HG02938 (cell line): ENCODE measurements at regions not wholly inside any gene's neighbourhood (a gene's known extent, or its start where the extent isn't known, plus 50 kb on each side); places are given as distances from the start of the nearest gene placed in this dataset.
"Not testable (repeated sequence)": the region's sequence is repeated elsewhere in the genome, so short reads cannot be mapped to it uniquely, and the experiment has no call there.

Source experiments
- ATAC-seq: cut with Tn5 transposase; IDR thresholded peaks from one replicate; pipeline ENCODE4 v1.9.1; 2021; ENCODE audit warnings: mild to moderate bottlenecking, moderate library complexity; ENCODE audit not compliant: unreplicated experiment

DNA sequence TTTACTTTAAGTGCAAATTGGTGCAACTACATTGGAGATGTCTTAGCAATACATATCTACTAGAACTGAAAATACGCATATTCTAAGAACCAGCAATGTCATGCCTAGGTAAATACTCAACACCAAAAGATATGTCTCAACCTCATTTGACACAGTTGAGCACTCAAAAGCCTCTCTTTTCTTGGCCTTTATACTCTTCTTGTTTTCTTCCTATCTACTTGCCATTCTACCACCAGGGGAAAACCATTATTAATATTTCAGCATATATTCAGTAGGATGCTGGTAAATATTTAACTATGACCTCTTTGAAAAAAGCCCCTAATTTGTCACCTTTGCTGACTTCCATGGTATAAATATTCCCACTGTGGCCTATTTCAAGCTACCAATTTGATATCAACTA is 443.8 kb downstream of the LRRC70 start:
- no peak for ATAC-seq

DNA sequence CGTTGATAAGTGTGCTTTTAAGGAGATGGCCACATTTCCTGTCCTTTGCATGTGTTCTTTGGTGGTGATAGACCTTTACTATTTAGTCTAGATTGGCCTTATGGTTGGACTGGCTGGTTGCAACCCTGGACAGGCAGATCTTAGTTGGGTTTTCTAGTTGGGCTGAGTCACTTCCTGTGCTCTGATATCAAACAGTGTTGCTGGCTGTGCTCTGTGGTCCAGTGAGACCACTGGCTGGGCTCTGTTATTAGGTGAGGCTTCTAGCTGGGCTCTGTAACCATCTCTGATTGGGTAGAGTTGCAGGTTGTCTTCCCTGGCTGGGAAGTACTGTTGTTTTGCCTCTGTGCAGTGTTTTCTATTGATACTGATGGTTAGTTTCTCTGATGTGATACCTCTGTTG is 432.5 kb downstream of the LRRC70 start:
- ATAC-seq, result no peak

- ATAC-seq, result no peak
These were observed 429.6 kb downstream of the LRRC70 start for GRCh38 chr5:63008195-63008594.

- not testable (repeated sequence) for ATAC-seq
These were observed 416.2 kb downstream of the LRRC70 start for GRCh38 chr5:62994842-62995241.

DNA sequence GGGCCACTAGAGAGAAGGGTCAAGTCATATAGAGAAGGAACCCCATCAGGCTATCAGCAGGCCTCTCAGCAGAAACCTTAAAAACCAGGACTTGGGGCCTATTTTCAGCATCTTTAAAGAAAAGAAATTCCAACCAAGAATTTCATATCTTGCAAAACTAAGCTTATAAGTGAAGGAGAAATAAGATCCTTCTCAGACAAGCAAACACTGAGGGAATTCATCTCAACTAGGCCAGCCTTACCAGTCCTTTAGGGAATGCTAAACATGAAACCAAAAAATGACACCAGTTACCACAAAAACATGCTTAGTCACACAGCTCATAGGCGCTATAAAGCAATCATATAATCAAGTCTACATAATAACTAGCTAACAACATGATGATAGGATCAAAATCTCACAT is 407.1 kb downstream of the LRRC70 start:
- no peak for ATAC-seq

DNA sequence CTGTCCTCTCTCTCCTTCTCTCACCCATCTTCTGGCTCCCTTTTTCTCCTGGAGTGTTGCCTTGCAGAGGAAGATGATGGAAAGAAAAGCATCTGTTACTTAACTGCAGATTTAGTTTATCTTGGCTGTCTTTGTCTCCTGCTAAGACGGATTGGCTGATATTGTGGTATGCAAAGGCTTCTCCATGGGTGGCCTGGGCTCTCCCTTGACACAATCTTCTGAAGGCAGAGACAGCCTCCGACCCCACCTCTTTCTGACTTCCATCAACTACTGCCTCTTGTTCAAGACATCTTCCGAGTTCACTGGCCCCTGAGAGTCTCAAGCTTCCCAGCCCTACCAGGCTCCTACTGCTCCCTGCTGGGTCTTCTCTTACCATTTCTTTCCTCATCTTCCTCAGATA is 403.7 kb downstream of the LRRC70 start:
- ATAC-seq, result no peak

DNA sequence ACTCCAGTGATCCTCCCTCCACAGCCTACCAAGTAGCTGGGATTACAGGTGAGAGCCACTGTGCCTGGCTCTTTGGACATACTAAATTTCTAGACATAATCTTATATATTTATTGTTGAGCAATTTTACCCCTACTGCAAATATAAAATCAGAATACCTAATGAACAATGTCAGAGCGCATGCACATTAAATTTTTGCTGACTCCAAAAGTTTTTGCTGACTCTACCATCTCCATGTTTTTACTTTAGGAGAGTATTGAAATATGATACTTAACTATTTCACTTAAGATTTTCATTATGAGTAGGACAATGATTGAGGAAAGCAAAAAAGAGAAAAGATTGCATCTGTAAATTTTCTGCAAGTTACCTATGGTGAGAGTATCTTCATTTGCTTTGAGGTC is 402.3 kb downstream of the LRRC70 start:
- no peak for ATAC-seq

DNA sequence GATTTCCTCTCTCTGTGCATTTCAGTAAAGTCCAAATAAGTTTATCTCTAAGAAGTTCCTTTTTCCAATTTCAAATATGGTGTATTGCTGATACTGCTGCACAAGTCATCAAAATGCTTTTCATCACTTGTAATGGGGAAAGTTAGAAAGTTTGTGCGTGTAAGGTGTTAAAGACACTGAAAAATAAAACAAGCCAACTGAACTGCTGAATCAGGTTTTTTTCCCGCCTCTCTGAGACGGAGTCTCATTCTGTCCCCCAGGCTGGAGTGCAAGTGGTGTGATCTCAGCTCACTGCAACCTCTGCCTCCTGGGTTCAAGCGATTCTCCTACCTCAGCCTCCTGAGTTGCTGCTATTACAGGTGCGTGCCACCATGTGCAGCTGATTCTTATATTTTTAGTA is 400.9 kb downstream of the LRRC70 start:
- ATAC-seq, result no peak

- no peak for ATAC-seq
These were observed 399.0 kb downstream of the LRRC70 start for GRCh38 chr5:62977661-62978060.

- ATAC-seq, result no peak
These were observed 396.0 kb downstream of the LRRC70 start for GRCh38 chr5:62974623-62975022.

DNA sequence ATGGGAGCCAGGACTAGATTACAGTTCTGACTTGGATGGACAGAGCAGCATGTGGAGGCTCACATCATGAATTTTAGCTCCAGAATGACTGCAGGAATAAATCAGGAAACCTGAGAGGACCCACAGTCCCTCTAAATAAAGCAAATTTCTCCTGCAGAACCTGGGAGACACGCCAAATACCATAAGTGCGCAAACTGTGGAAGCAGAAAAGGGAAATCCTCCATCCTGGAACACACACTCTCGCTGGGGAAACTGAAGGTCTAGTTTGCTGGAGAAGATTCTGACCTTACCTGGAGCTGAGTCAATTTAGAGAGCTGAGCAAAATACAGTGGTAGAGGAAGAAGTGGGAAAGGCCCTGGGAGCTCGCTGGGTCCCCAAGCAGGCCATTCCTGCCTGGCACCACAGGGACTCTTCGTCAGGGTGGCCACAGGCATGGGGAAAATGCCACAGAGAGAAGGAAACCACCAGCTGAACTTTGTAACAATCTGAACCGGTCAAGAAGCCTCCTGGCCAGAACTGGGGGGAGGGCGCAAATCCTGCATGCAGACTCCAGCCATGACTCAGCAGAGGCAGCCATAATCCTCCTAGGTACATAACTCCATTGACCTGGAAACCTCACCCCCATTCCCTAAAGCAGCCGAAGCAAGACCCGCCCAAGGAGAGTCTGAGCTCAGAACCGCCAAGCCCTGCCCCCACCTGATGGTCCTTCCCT is 390.9 kb downstream of the LRRC70 start:
- no peak for ATAC-seq

- no peak for ATAC-seq
These were observed 385.8 kb downstream of the LRRC70 start for GRCh38 chr5:62964428-62964827.

GRCh38 chr5:62960781-62961180 is 382.2 kb downstream of the LRRC70 start:
- ATAC-seq, result no peak

GRCh38 chr5:62956597-62956996 is 378.0 kb downstream of the LRRC70 start:
- no peak for ATAC-seq

- no peak for ATAC-seq
These were observed 376.0 kb downstream of the LRRC70 start for GRCh38 chr5:62954578-62954977.

GRCh38 chr5:62948301-62948700 is 369.7 kb downstream of the LRRC70 start:
- no peak for ATAC-seq

DNA sequence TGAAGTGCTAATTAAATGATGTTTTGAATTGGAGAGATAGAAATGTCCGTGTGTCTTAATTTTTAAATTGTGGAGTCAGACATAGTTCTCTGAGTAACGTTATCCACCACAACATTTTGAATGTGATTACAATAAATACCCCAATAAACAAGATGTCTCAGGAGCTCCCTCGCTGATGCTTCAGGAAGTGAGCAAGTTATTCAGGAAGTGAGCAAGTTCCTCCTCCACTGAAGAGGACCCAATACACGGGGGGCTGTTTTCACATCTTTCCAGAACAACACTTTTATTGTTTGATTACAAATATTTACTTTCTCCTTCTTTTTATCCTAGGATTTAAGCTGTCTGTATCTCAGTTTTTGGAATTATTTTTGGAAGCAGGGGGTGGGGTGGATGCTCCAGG is 363.8 kb downstream of the LRRC70 start:
- no peak for ATAC-seq

DNA sequence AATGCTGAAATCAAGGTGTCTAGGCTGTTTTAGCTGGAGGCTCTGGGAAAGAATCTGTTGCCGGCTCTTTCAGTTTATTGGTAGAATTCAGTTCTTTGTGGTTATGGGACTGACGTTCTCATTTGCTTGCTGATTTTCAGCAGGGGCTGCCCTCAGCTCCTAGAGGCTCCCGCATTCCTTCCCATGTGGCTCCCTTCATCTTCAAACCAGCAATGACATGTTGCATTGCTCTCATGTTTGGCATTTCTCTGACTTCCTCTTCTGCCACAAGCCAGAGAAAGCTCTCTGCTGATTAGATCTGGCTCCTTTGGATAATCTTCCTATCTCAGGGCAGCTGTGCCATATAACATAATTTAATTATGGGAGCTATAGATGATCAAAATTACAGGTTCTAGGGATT is 360.3 kb downstream of the LRRC70 start:
- no peak for ATAC-seq

DNA sequence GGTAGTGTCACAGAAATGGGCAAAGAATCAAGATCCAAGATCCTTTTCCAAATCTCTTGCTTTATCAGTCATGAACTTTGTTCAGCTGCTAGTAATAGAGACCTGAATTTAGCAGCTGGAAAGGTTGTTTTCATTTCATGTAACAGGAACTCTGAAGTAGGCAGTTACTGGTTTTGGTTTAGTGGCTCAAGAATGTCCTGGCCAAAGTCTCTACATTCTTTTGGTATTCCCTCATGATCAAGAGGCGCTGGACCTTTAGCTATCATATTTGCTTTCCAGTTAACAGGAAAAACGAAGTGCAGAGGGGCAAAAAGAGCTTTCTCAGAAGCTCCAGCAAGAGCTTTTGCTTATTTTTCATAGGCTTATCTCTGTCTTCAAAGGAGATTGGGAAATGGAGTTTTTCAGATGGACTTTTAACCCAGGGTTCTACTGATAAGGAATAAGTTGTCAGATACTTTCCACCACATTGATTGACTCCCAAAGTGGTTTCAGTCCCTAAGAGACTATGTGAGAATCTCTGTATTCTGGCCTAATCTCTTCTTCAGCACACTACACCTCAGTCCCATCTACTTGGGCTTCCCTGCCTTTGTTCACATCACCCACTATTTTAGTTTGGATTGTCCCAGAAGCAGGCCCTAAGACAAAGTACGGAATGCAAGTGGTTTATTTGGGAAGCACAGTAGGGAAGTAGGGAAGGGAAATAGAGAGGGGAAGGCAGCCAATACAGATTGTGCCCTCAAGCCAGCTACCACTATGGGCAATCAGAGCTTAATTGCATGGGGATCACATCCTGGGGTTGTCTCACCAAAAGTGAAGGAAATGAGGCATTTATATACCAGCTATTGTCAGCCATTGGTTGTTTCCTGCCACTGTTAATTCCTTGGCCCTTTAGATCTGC is 359.3 kb downstream of the LRRC70 start:
- no peak for ATAC-seq

GRCh38 chr5:62935660-62936059 is 357.0 kb downstream of the LRRC70 start:
- ATAC-seq, result no peak

DNA sequence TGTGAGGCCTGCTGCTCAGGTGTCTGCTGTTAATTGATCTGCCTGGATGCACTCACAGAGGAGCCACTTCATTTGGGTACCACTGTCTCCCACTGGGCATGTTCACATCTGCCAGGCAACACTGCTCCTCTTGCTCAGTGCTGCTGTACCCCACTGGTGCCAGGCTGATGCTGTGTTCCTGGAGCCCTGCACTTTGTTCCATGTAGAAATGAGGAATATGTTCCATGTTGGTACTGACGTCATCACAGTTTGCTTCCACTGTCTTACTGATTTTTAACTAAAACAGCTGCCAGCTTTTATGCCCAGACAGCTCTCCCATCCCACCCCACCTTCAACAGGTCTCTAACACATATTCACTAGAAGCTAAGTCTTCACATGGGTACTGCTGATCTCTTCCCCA is 355.7 kb downstream of the LRRC70 start:
- no peak for ATAC-seq

GRCh38 chr5:62933261-62933660 is 354.6 kb downstream of the LRRC70 start:
- ATAC-seq, result no peak
